ENCODE measurements at regions not wholly inside any gene's neighbourhood (a gene's known extent, or its start where the extent isn't known, plus 50 kb on each side); places are given as distances from the start of the nearest gene placed in this dataset.
A peak's percentile ranks its signal among the peaks of the same experiment; 100 is the strongest.

- TF ChIP-seq CTCF (IDR thresholded peaks at IDR 0.05; ENCODE audit: borderline replicate concordance, extremely low read depth, insufficient read depth): no peak
These were observed 1131.4 kb downstream of the IGSF11 start for GRCh38 chr3:117903226-117903625.

GRCh38 chr3:117910820-117911521 is 1123.7 kb downstream of the IGSF11 start:
- Histone ChIP-seq H3K9ac (ENCODE audit: low read length in 3 of 3) (no peak overlapping the region), H3K27ac (ENCODE audit: low read depth in 2 of 2, low read length in 2 of 2) (no peak overlapping the region), H3K4me1 (ENCODE audit: control insufficient read depth in 2 of 3, insufficient read depth in 2 of 3, low read depth in 1 of 3, low read length in 3 of 3) (no peaks in the 10 kb centered on the region), H3K36me3 (ENCODE audit: control insufficient read depth in 2 of 3, insufficient read depth in 3 of 3, low read length in 3 of 3) (no peaks in the 10 kb centered on the region), H3K9me3 (ENCODE audit: control insufficient read depth in 2 of 3, insufficient read depth in 1 of 3, low read length in 3 of 3) (no peaks in the 10 kb centered on the region), H3K27me3 (ENCODE audit: control insufficient read depth, insufficient read depth, low read length) (no peaks in the 10 kb centered on the region), H3K4me3 (ENCODE audit: low read length in 3 of 3) (no peak overlapping the region)
- no peak for FAIRE-seq
- intact Hi-C loops (cut with DNase I): no loop called here
- no peak for TF ChIP-seq CTCF (IDR thresholded peaks at IDR 0.05; ENCODE audit: borderline replicate concordance, extremely low read depth, insufficient read depth)
- DNase-seq: peak in 1 of 5 donors; percentile 21

More at GRCh38 chr3:117903226-117903625, 1131.4 kb downstream of the IGSF11 start:
- no peak overlapping the region for H3K27ac ChIP-seq (ENCODE audit: low read depth in 2 of 2, low read length in 2 of 2)
- no peaks in the 10 kb centered on the region for H3K36me3 ChIP-seq (ENCODE audit: control insufficient read depth in 2 of 3, insufficient read depth in 3 of 3, low read length in 3 of 3)
- H3K4me3 ChIP-seq (ENCODE audit: low read length in 3 of 3): no peak overlapping the region
- no peaks in the 10 kb centered on the region for H3K9me3 ChIP-seq (ENCODE audit: control insufficient read depth in 2 of 3, insufficient read depth in 1 of 3, low read length in 3 of 3)
- no peaks in the 10 kb centered on the region for H3K4me1 ChIP-seq (ENCODE audit: control insufficient read depth in 2 of 3, insufficient read depth in 2 of 3, low read depth in 1 of 3, low read length in 3 of 3)
- no peaks in the 10 kb centered on the region for H3K27me3 ChIP-seq (ENCODE audit: control insufficient read depth, insufficient read depth, low read length)
- no peak for FAIRE-seq
- DNase-seq: no peak
- intact Hi-C loops (cut with DNase I): no loop called here
- H3K9ac ChIP-seq (ENCODE audit: low read length in 3 of 3): no peak overlapping the region

DNA sequence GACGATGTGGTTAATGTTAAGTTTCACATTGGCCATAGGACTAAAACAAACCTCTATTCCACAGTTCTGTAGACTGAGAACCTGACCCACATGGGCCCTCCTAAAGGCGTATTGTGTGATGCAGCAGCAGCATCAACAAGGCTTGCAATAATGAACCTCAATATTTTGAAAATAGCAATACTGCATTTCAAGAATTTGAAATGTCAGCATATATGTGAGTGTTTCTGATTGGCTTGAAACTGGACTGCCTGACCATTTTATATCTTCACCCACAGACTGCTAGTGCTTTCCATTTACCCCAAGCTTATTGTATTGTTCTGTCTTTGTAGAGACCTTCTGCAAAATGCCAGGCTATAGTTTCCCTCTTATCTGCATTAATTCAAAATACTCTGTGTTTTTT is 1122.3 kb downstream of the IGSF11 start:
- H3K4me1 ChIP-seq (ENCODE audit: control insufficient read depth in 2 of 3, insufficient read depth in 2 of 3, low read depth in 1 of 3, low read length in 3 of 3): no peaks in the 10 kb centered on the region
- FAIRE-seq: no peak
- no peaks in the 10 kb centered on the region for H3K36me3 ChIP-seq (ENCODE audit: control insufficient read depth in 2 of 3, insufficient read depth in 3 of 3, low read length in 3 of 3)
- no peaks in the 10 kb centered on the region for H3K27me3 ChIP-seq (ENCODE audit: control insufficient read depth, insufficient read depth, low read length)
- H3K27ac ChIP-seq (ENCODE audit: low read depth in 2 of 2, low read length in 2 of 2): no peak overlapping the region
- H3K9ac ChIP-seq (ENCODE audit: low read length in 3 of 3): no peak overlapping the region
- H3K9me3 ChIP-seq (ENCODE audit: control insufficient read depth in 2 of 3, insufficient read depth in 1 of 3, low read length in 3 of 3): no peaks in the 10 kb centered on the region
- no peak for DNase-seq
- intact Hi-C loops (cut with DNase I): no loop called here
- TF ChIP-seq CTCF (IDR thresholded peaks at IDR 0.05; ENCODE audit: borderline replicate concordance, extremely low read depth, insufficient read depth): no peak
- no peak overlapping the region for H3K4me3 ChIP-seq (ENCODE audit: low read length in 3 of 3)

Data from kidney (tissue), 13 donors.